Osteocyte (in vitro differentiated cells): ENCODE measurements at regions not wholly inside any gene's neighbourhood (a gene's known extent, or its start where the extent isn't known, plus 50 kb on each side); places are given as distances from the start of the nearest gene placed in this dataset.

Source experiments
- DNase-seq: peaks from one replicate; pipeline ENCODE4 v3.0.0; 2021; ENCODE audit warnings: mixed read lengths; ENCODE audit not compliant: unreplicated experiment; ENCODE audit errors: extremely low spot score
- H3K27ac Mint-ChIP-seq: one replicate; pipeline ENCODE4 v1.8.0; 2021; ENCODE audit warnings: mild to moderate bottlenecking, mixed read lengths; ENCODE audit not compliant: unreplicated experiment
- H3K27me3 Mint-ChIP-seq: one replicate; pipeline ENCODE4 v1.8.0; 2021; ENCODE audit warnings: mixed read lengths; ENCODE audit not compliant: unreplicated experiment
- H3K36me3 Mint-ChIP-seq: one replicate; pipeline ENCODE4 v1.8.0; 2021; ENCODE audit warnings: mixed read lengths; ENCODE audit not compliant: unreplicated experiment
- H3K4me1 Mint-ChIP-seq: one replicate; pipeline ENCODE4 v1.8.0; 2021; ENCODE audit warnings: mixed read lengths; ENCODE audit not compliant: unreplicated experiment
- H3K4me3 Mint-ChIP-seq: one replicate; pipeline ENCODE4 v1.8.0; 2021; ENCODE audit warnings: mild to moderate bottlenecking, moderate library complexity, mixed read lengths; ENCODE audit not compliant: unreplicated experiment
- H3K9me3 Mint-ChIP-seq: one replicate; pipeline ENCODE4 v1.8.0; 2021; ENCODE audit warnings: mixed read lengths; ENCODE audit not compliant: unreplicated experiment
- CTCF ChIP-seq: fragments of 200-600 bp; sonication (generic); IDR thresholded peaks from 2 replicates; pipeline ENCODE4 v1.5.0; 2021; ENCODE audit warnings: antibody characterized with exemption, mild to moderate bottlenecking, moderate library complexity

- peaks cover 48% of the 10 kb centered on the region for H3K27me3 Mint-ChIP-seq
- no peak overlapping the region for H3K27ac Mint-ChIP-seq
- no peaks in the 10 kb centered on the region for H3K9me3 Mint-ChIP-seq
- peak; percentile 62 for DNase-seq
- TF ChIP-seq CTCF, result no peak
- H3K36me3 Mint-ChIP-seq, result no peaks in the 10 kb centered on the region
- no peaks in the 10 kb centered on the region for H3K4me1 Mint-ChIP-seq
- H3K4me3 Mint-ChIP-seq, result no peak overlapping the region
Observed at GRCh38 chr1:204744107-204744779, 58.7 kb upstream of the LRRN2 start.

GRCh38 chr1:204746838-204747442 lies 61.4 kb upstream of the LRRN2 start:
- peak; percentile 79 for TF ChIP-seq CTCF
- Mint-ChIP-seq H3K27ac (no peak overlapping the region), H3K4me1 (no peaks in the 10 kb centered on the region), H3K9me3 (no peaks in the 10 kb centered on the region), H3K4me3 (no peak overlapping the region), H3K27me3 (peaks cover 39% of the 10 kb centered on the region), H3K36me3 (no peaks in the 10 kb centered on the region)
- peak; percentile 83 for DNase-seq

- H3K27me3 Mint-ChIP-seq, result peaks cover 19% of the 10 kb centered on the region
- no peak overlapping the region for H3K27ac Mint-ChIP-seq
- no peak for TF ChIP-seq CTCF
- no peak overlapping the region for H3K4me3 Mint-ChIP-seq
- H3K36me3 Mint-ChIP-seq, result no peaks in the 10 kb centered on the region
- no peak for DNase-seq
- H3K4me1 Mint-ChIP-seq, result no peaks in the 10 kb centered on the region
- H3K9me3 Mint-ChIP-seq, result no peaks in the 10 kb centered on the region
Observed at GRCh38 chr1:204751480-204751879, 65.9 kb upstream of the LRRN2 start.

GRCh38 chr1:204751883-204752687 lies 66.5 kb upstream of the LRRN2 start:
- Mint-ChIP-seq H3K9me3 (no peaks in the 10 kb centered on the region), H3K4me1 (no peaks in the 10 kb centered on the region), H3K27me3 (peaks cover 16% of the 10 kb centered on the region), H3K27ac (no peak overlapping the region), H3K4me3 (no peak overlapping the region), H3K36me3 (no peaks in the 10 kb centered on the region)
- DNase-seq, result no peak
- no peak for TF ChIP-seq CTCF

- DNase-seq, result no peak
- TF ChIP-seq CTCF, result no peak
- H3K4me3 Mint-ChIP-seq, result no peak overlapping the region
- no peak overlapping the region for H3K27ac Mint-ChIP-seq
- no peaks in the 10 kb centered on the region for H3K36me3 Mint-ChIP-seq
- H3K27me3 Mint-ChIP-seq, result peaks cover 16% of the 10 kb centered on the region
- H3K9me3 Mint-ChIP-seq, result no peaks in the 10 kb centered on the region
- H3K4me1 Mint-ChIP-seq, result no peaks in the 10 kb centered on the region
Observed at GRCh38 chr1:204752688-204753040, 67.1 kb upstream of the LRRN2 start.
